ENCODE measurements at regions not wholly inside any gene's neighbourhood (a gene's known extent, or its start where the extent isn't known, plus 50 kb on each side); places are given as distances from the start of the nearest gene placed in this dataset.

- no peak overlapping the region for H3K4me2 ChIP-seq (ENCODE audit: insufficient read depth, low read length)
- no peaks in the 10 kb centered on the region for H3K4me1 ChIP-seq (replicated peaks in 1 of 2; ENCODE audit: control insufficient read depth in 2 of 2, insufficient read depth in 2 of 2, low read length in 2 of 2)
- no peaks in the 10 kb centered on the region for H3K9me3 ChIP-seq (replicated peaks; ENCODE audit: control insufficient read depth, insufficient read depth, low read depth, low read length)
- DNase-seq (ENCODE audit: extremely low read depth in 1 of 4, low spot score in 3 of 4) = no peak
- no peaks in the 10 kb centered on the region for H3K9me1 ChIP-seq (ENCODE audit: control insufficient read depth, insufficient read depth, low read length)
- ChIA-PET CTCF (ENCODE audit: low intra/inter-chr PET ratio) (no interaction called here), POLR2A (no interaction called here)
- no peaks in the 10 kb centered on the region for H3K79me2 ChIP-seq (ENCODE audit: control insufficient read depth, insufficient read depth, low read length)
- H2AFZ ChIP-seq (ENCODE audit: low read depth, low read length) = no peak overlapping the region
- no peaks in the 10 kb centered on the region for H3K27me3 ChIP-seq (ENCODE audit: control insufficient read depth in 2 of 2, insufficient read depth in 2 of 2, low read length in 2 of 2)
- FAIRE-seq = no peak
- no peak overlapping the region for H3K4me3 ChIP-seq
- no peaks in the 10 kb centered on the region for H4K20me1 ChIP-seq (replicated peaks; ENCODE audit: control insufficient read depth, insufficient read depth, low read length)
- no peak for ATAC-seq
- intact Hi-C loops (cut with micrococcal nuclease) (no loop called here), in situ Hi-C loops (cut with MboI) (no loop called here)
- H3K9ac ChIP-seq (ENCODE audit: insufficient read depth in 1 of 2, low read depth in 2 of 2, low read length in 2 of 2) = no peak overlapping the region
- H3K27ac ChIP-seq (ENCODE audit: extremely low read depth, low read depth, low read length) = no peak overlapping the region
- BruUV-seq (replicated peaks) = no TSS peak
- H3K36me3 ChIP-seq (ENCODE audit: control insufficient read depth, insufficient read depth, low read length) = no peaks in the 10 kb centered on the region
- WGBS (ENCODE audit: insufficient coverage, low coverage, missing lambda C conversion rate) = 0% methylated on average over 4 of the region's 4 CpGs
- TF ChIP-seq ATF1 (CRISPR knock-in tag; IDR thresholded peaks at IDR 0.05) (no peak), ATF1 (tag; IDR thresholded peaks at IDR 0.05) (no peak), MAFK (IDR thresholded peaks at IDR 0.05; ENCODE audit: low read length) (no peak), UBTF (IDR thresholded peaks at IDR 0.05; ENCODE audit: borderline replicate concordance in 1 of 2, low read depth in 2 of 2, low read length in 2 of 2) (no peak), ZNF174 (CRISPR knock-in tag; IDR thresholded peaks at IDR 0.05) (no peak), RFX7 (CRISPR knock-in tag; IDR thresholded peaks at IDR 0.05) (no peak), TEAD4 (IDR thresholded peaks at IDR 0.05; ENCODE audit: low read length) (no peak), TEAD4 (CRISPR knock-in tag; IDR thresholded peaks at IDR 0.05; ENCODE audit: borderline replicate concordance) (no peak), ZNF274 (IDR thresholded peaks at IDR 0.05; ENCODE audit: borderline replicate concordance, low read depth, low read length) (no peak), RREB1 (CRISPR knock-in tag; IDR thresholded peaks at IDR 0.05) (no peak), EGR1 (conservative IDR thresholded peaks at IDR 0.05) (no peak), ERF (CRISPR knock-in tag; IDR thresholded peaks at IDR 0.05) (no peak), MTA1 (IDR thresholded peaks at IDR 0.05; ENCODE audit: borderline replicate concordance) (no peak), BRF1 (IDR thresholded peaks at IDR 0.05; ENCODE audit: borderline replicate concordance, extremely low read depth, insufficient read length) (no peak), E4F1 (CRISPR knock-in tag; IDR thresholded peaks at IDR 0.05; ENCODE audit: borderline replicate concordance) (no peak)
Measured at GRCh38 chr6:78251931-78252330, 599.1 kb downstream of the MEI4 start.

Measured in K562 (cell line).